ENCODE measurements at regions not wholly inside any gene's neighbourhood (a gene's known extent, or its start where the extent isn't known, plus 50 kb on each side); places are given as distances from the start of the nearest gene placed in this dataset.

- no peak for DNase-seq (ENCODE audit: low spot score)
- no peak for TF ChIP-seq CTCF (IDR thresholded peaks at IDR 0.05; ENCODE audit: borderline replicate concordance, control extremely low read depth, extremely low read depth, insufficient read depth, missing control alignments)
- in situ Hi-C loops (cut with MboI; ENCODE audit: low sequenced_read_pairs, unreplicated experiment) = no loop called here
These were observed 1363.6 kb upstream of the CHAC2 start for GRCh38 chr2:52404046-52404445.

- no peak for DNase-seq (ENCODE audit: low spot score)
- no peak for TF ChIP-seq CTCF (IDR thresholded peaks at IDR 0.05; ENCODE audit: borderline replicate concordance, control extremely low read depth, extremely low read depth, insufficient read depth, missing control alignments)
- in situ Hi-C loops (cut with MboI; ENCODE audit: low sequenced_read_pairs, unreplicated experiment) = no loop called here
These were observed 1365.5 kb upstream of the CHAC2 start for GRCh38 chr2:52402128-52402527.

- no peak for TF ChIP-seq CTCF (IDR thresholded peaks at IDR 0.05; ENCODE audit: borderline replicate concordance, control extremely low read depth, extremely low read depth, insufficient read depth, missing control alignments)
- DNase-seq (ENCODE audit: low spot score) = no peak
These were observed 1364.9 kb upstream of the NRXN1 start for GRCh38 chr2:52396836-52397235.

GRCh38 chr2:52395912-52396311 is 1364.0 kb upstream of the NRXN1 start:
- no peak for DNase-seq (ENCODE audit: low spot score)
- no peak for TF ChIP-seq CTCF (IDR thresholded peaks at IDR 0.05; ENCODE audit: borderline replicate concordance, control extremely low read depth, extremely low read depth, insufficient read depth, missing control alignments)
- in situ Hi-C loops (cut with MboI; ENCODE audit: low sequenced_read_pairs, unreplicated experiment) = no loop called here

More at GRCh38 chr2:52396836-52397235, 1364.9 kb upstream of the NRXN1 start:
- in situ Hi-C loops (cut with MboI; ENCODE audit: low sequenced_read_pairs, unreplicated experiment) = no loop called here

GRCh38 chr2:52391621-52392020 is 1359.7 kb upstream of the NRXN1 start:
- no peak for DNase-seq (ENCODE audit: low spot score)
- in situ Hi-C loops (cut with MboI; ENCODE audit: low sequenced_read_pairs, unreplicated experiment) = no loop called here
- no peak for TF ChIP-seq CTCF (IDR thresholded peaks at IDR 0.05; ENCODE audit: borderline replicate concordance, control extremely low read depth, extremely low read depth, insufficient read depth, missing control alignments)

- DNase-seq (ENCODE audit: low spot score) = no peak
- TF ChIP-seq CTCF (IDR thresholded peaks at IDR 0.05; ENCODE audit: borderline replicate concordance, control extremely low read depth, extremely low read depth, insufficient read depth, missing control alignments) = no peak
- in situ Hi-C loops (cut with MboI; ENCODE audit: low sequenced_read_pairs, unreplicated experiment) = no loop called here
These were observed 1358.7 kb upstream of the NRXN1 start for GRCh38 chr2:52390651-52391050.
